ENCODE measurements at regions not wholly inside any gene's neighbourhood (a gene's known extent, or its start where the extent isn't known, plus 50 kb on each side); places are given as distances from the start of the nearest gene placed in this dataset.

DNA sequence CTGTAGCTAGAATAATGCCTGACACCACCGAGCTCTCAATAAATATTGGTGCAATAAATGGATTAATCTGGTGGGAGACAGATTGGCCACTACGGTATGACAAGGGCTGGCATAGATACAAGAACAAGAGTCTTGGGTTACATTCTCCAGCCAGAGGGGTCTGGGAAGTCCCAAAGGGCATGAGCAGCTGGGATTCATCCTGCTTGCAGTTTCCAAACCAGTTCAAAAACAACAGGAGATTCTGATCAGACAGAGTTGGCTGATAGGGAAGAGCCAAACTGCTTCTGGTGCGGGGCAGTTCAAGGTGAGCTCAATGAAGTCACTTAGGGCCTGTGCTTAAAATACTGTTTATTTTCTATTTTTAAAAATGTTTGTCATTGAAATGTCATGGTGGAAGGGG lies 266.9 kb downstream of the TNS1 start:
- no peaks in the 10 kb centered on the region for H3F3A ChIP-seq (ENCODE audit: control insufficient read depth, insufficient read depth)
- H3K4me3 ChIP-seq (ENCODE audit: low read length), result no peak overlapping the region
- no peak overlapping the region for H3K4me2 ChIP-seq (ENCODE audit: low read length)
- no peaks in the 10 kb centered on the region for H4K20me1 ChIP-seq (ENCODE audit: control insufficient read depth, insufficient read depth, low read depth, low read length)
- peaks cover 25% of the 10 kb centered on the region for H3K27me3 ChIP-seq (ENCODE audit: control insufficient read depth, low read length)
- no peaks in the 10 kb centered on the region for H3K36me3 ChIP-seq (ENCODE audit: control insufficient read depth, low read length)
- TF ChIP-seq EZH2phosphoT487 (IDR thresholded peaks at IDR 0.05; ENCODE audit: borderline replicate concordance, low read length), result no peak
- no peak for TF ChIP-seq CTCF (IDR thresholded peaks at IDR 0.05; ENCODE audit: low read depth, low read length, poor library complexity, severe bottlenecking)
- no peaks in the 10 kb centered on the region for H3K4me1 ChIP-seq (ENCODE audit: control insufficient read depth, low read length)
- H3K9me2 ChIP-seq (replicated peaks; ENCODE audit: control insufficient read depth, low read length), result no peaks in the 10 kb centered on the region
- H3K79me2 ChIP-seq (ENCODE audit: control insufficient read depth, low read length), result no peaks in the 10 kb centered on the region
- H3K9me3 ChIP-seq (ENCODE audit: control insufficient read depth, insufficient read depth, low read length), result no peaks in the 10 kb centered on the region
- H3K27ac ChIP-seq (ENCODE audit: low read depth, low read length), result no peak overlapping the region

DNA sequence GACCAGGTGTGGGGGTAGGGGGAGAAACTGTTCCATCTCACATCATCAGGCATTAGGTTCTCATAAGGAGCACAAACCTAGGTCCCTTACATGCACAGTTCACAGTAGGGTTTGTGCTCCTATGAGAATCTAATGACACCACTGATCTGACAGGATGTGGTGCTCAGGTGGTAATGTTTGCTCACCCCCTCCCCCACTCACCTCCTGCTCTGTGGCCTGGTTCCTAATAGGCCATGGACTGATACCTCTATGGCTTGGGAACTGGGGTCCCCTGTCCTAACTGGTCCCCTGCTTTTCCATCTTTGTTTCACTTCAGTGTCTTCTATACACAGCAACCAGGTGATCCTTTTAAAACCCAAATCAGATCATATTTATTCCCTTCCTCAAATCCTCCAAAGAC lies 267.8 kb downstream of the TNS1 start:
- Histone ChIP-seq H3K36me3 (ENCODE audit: control insufficient read depth, low read length) (no peaks in the 10 kb centered on the region), H3K27me3 (ENCODE audit: control insufficient read depth, low read length) (peaks cover 25% of the 10 kb centered on the region), H3K4me3 (ENCODE audit: low read length) (no peak overlapping the region), H3K9me3 (ENCODE audit: control insufficient read depth, insufficient read depth, low read length) (no peaks in the 10 kb centered on the region), H4K20me1 (ENCODE audit: control insufficient read depth, insufficient read depth, low read depth, low read length) (no peaks in the 10 kb centered on the region), H3K79me2 (ENCODE audit: control insufficient read depth, low read length) (no peaks in the 10 kb centered on the region), H3K4me2 (ENCODE audit: low read length) (no peak overlapping the region), H3K27ac (ENCODE audit: low read depth, low read length) (no peak overlapping the region), H3K9me2 (replicated peaks; ENCODE audit: control insufficient read depth, low read length) (no peaks in the 10 kb centered on the region), H3K4me1 (ENCODE audit: control insufficient read depth, low read length) (no peaks in the 10 kb centered on the region), H3F3A (ENCODE audit: control insufficient read depth, insufficient read depth) (no peaks in the 10 kb centered on the region)
- TF ChIP-seq CTCF (IDR thresholded peaks at IDR 0.05; ENCODE audit: low read depth, low read length, poor library complexity, severe bottlenecking) (no peak), EZH2phosphoT487 (IDR thresholded peaks at IDR 0.05; ENCODE audit: borderline replicate concordance, low read length) (no peak)

GRCh38 chr2:217733461-217733860 lies 269.3 kb downstream of the TNS1 start:
- no peaks in the 10 kb centered on the region for H3K36me3 ChIP-seq (ENCODE audit: control insufficient read depth, low read length)
- H3F3A ChIP-seq (ENCODE audit: control insufficient read depth, insufficient read depth), result no peaks in the 10 kb centered on the region
- H3K27ac ChIP-seq (ENCODE audit: low read depth, low read length), result no peak overlapping the region
- H3K9me2 ChIP-seq (replicated peaks; ENCODE audit: control insufficient read depth, low read length), result no peaks in the 10 kb centered on the region
- no peak for TF ChIP-seq CTCF (IDR thresholded peaks at IDR 0.05; ENCODE audit: low read depth, low read length, poor library complexity, severe bottlenecking)
- no peak for TF ChIP-seq EZH2phosphoT487 (IDR thresholded peaks at IDR 0.05; ENCODE audit: borderline replicate concordance, low read length)
- no peaks in the 10 kb centered on the region for H3K4me1 ChIP-seq (ENCODE audit: control insufficient read depth, low read length)
- H3K4me2 ChIP-seq (ENCODE audit: low read length), result no peak overlapping the region
- H3K4me3 ChIP-seq (ENCODE audit: low read length), result no peak overlapping the region
- H3K79me2 ChIP-seq (ENCODE audit: control insufficient read depth, low read length), result no peaks in the 10 kb centered on the region
- H3K9me3 ChIP-seq (ENCODE audit: control insufficient read depth, insufficient read depth, low read length), result no peaks in the 10 kb centered on the region
- no peaks in the 10 kb centered on the region for H4K20me1 ChIP-seq (ENCODE audit: control insufficient read depth, insufficient read depth, low read depth, low read length)
- H3K27me3 ChIP-seq (ENCODE audit: control insufficient read depth, low read length), result peaks cover 22% of the 10 kb centered on the region

DNA sequence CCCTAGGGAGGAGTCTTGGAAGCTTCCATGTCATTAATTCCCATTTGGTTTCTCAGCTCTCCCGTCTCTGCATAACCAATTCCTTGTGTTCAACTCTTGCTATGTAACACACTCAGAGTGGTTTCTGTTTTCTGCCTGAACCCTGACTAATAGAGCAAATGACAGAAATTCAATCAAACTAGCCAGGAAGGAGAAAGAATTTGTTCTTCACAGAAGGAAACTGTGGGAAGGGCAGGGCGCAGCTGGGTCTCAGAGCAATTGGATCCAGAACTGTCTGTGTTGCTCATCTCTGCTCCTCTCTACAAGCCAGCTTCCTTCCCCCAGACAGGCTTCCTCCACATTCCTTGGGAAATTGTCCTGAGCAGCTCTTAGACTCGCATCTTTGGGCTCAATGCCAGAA lies 269.8 kb downstream of the TNS1 start:
- H3K4me3 ChIP-seq (ENCODE audit: low read length), result no peak overlapping the region
- no peaks in the 10 kb centered on the region for H3F3A ChIP-seq (ENCODE audit: control insufficient read depth, insufficient read depth)
- no peak overlapping the region for H3K27ac ChIP-seq (ENCODE audit: low read depth, low read length)
- H3K4me1 ChIP-seq (ENCODE audit: control insufficient read depth, low read length), result no peaks in the 10 kb centered on the region
- H3K4me2 ChIP-seq (ENCODE audit: low read length), result no peak overlapping the region
- no peaks in the 10 kb centered on the region for H3K9me2 ChIP-seq (replicated peaks; ENCODE audit: control insufficient read depth, low read length)
- H3K9me3 ChIP-seq (ENCODE audit: control insufficient read depth, insufficient read depth, low read length), result no peaks in the 10 kb centered on the region
- no peaks in the 10 kb centered on the region for H4K20me1 ChIP-seq (ENCODE audit: control insufficient read depth, insufficient read depth, low read depth, low read length)
- TF ChIP-seq EZH2phosphoT487 (IDR thresholded peaks at IDR 0.05; ENCODE audit: borderline replicate concordance, low read length) (no peak), CTCF (IDR thresholded peaks at IDR 0.05; ENCODE audit: low read depth, low read length, poor library complexity, severe bottlenecking) (no peak)
- H3K27me3 ChIP-seq (ENCODE audit: control insufficient read depth, low read length), result peaks cover 18% of the 10 kb centered on the region
- no peaks in the 10 kb centered on the region for H3K79me2 ChIP-seq (ENCODE audit: control insufficient read depth, low read length)
- H3K36me3 ChIP-seq (ENCODE audit: control insufficient read depth, low read length), result no peaks in the 10 kb centered on the region

Data from DOHH2 (cell line).